ENCODE measurements at regions not wholly inside any gene's neighbourhood (a gene's known extent, or its start where the extent isn't known, plus 50 kb on each side); places are given as distances from the start of the nearest gene placed in this dataset.

- TF ChIP-seq CTCF (IDR thresholded peaks at IDR 0.05) (no peak), POLR2A (IDR thresholded peaks at IDR 0.05) (no peak)
Observed at GRCh38 chr2:180876506-180876905, 103.9 kb upstream of the UBE2E3 start.
